ENCODE measurements at regions not wholly inside any gene's neighbourhood (a gene's known extent, or its start where the extent isn't known, plus 50 kb on each side); places are given as distances from the start of the nearest gene placed in this dataset.
"Not testable (repeated sequence)": the region's sequence is repeated elsewhere in the genome, so short reads cannot be mapped to it uniquely, and the experiment has no call there.

- no peak for DNase-seq (ENCODE audit: low read depth in 1 of 2, low spot score in 1 of 2)
- TF ChIP-seq POLR2AphosphoS5 (IDR thresholded peaks at IDR 0.05; ENCODE audit: low read depth) = no peak
- TF ChIP-seq CTCF (IDR thresholded peaks at IDR 0.05; ENCODE audit: insufficient read depth, low read length) = no peak
- TF ChIP-seq, protein P1, sequence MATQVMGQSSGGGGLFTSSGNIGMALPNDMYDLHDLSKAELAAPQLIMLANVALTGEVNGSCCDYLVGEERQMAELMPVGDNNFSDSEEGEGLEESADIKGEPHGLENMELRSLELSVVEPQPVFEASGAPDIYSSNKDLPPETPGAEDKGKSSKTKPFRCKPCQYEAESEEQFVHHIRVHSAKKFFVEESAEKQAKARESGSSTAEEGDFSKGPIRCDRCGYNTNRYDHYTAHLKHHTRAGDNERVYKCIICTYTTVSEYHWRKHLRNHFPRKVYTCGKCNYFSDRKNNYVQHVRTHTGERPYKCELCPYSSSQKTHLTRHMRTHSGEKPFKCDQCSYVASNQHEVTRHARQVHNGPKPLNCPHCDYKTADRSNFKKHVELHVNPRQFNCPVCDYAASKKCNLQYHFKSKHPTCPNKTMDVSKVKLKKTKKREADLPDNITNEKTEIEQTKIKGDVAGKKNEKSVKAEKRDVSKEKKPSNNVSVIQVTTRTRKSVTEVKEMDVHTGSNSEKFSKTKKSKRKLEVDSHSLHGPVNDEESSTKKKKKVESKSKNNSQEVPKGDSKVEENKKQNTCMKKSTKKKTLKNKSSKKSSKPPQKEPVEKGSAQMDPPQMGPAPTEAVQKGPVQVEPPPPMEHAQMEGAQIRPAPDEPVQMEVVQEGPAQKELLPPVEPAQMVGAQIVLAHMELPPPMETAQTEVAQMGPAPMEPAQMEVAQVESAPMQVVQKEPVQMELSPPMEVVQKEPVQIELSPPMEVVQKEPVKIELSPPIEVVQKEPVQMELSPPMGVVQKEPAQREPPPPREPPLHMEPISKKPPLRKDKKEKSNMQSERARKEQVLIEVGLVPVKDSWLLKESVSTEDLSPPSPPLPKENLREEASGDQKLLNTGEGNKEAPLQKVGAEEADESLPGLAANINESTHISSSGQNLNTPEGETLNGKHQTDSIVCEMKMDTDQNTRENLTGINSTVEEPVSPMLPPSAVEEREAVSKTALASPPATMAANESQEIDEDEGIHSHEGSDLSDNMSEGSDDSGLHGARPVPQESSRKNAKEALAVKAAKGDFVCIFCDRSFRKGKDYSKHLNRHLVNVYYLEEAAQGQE (IDR thresholded peaks at IDR 0.05; ENCODE audit: insufficient replicate concordance, low read depth) = no peak
- TF ChIP-seq SPI1 (IDR thresholded peaks at IDR 0.05; ENCODE audit: borderline replicate concordance, low read depth) = no peak
- TF ChIP-seq GABPA (IDR thresholded peaks at IDR 0.05; ENCODE audit: low read depth) = no peak
These were observed 221.8 kb downstream of the ASMT start for GRCh38 chrX:1836683-1837082.

DNA sequence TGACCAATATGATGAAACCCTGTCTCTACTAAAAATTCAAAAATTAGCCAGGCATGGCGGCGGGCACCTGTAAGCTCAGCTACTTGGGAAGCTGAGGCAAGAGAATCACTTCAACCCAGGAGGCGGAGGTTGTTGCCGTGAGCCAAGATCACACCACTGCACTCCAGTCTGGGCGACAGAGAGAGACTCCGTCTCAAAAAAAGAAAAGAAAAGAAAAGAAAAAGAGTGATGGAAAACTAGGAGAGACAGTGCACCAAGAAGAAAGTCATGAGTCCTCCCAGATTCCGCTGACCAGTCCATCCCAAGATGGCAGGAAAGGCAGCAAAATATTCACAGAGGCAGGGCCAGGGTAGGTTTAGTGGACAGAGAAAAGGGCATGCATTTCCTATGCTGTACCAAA lies 226.9 kb downstream of the ASMT start:
- Histone ChIP-seq H3K27ac (replicated peaks) (no peak overlapping the region), H3K27me3 (ENCODE audit: insufficient read depth, poor library complexity, severe bottlenecking) (no peaks in the 10 kb centered on the region), H3K4me3 (replicated peaks; ENCODE audit: insufficient read depth, low read length) (no peak overlapping the region)
- TF ChIP-seq SPI1 (IDR thresholded peaks at IDR 0.05; ENCODE audit: borderline replicate concordance, low read depth) (no peak), CTCF (IDR thresholded peaks at IDR 0.05; ENCODE audit: insufficient read depth, low read length) (no peak), GABPA (IDR thresholded peaks at IDR 0.05; ENCODE audit: low read depth) (no peak), POLR2AphosphoS5 (IDR thresholded peaks at IDR 0.05; ENCODE audit: low read depth) (no peak)
- TF ChIP-seq, protein P1 (IDR thresholded peaks at IDR 0.05; ENCODE audit: insufficient replicate concordance, low read depth) = no peak
- no peak for DNase-seq (ENCODE audit: low read depth in 1 of 2, low spot score in 1 of 2)

More at GRCh38 chrX:1836683-1837082, 221.8 kb downstream of the ASMT start:
- Histone ChIP-seq H3K27ac (replicated peaks) (no peak overlapping the region), H3K4me3 (replicated peaks; ENCODE audit: insufficient read depth, low read length) (no peak overlapping the region), H3K27me3 (ENCODE audit: insufficient read depth, poor library complexity, severe bottlenecking) (no peaks in the 10 kb centered on the region)

DNA sequence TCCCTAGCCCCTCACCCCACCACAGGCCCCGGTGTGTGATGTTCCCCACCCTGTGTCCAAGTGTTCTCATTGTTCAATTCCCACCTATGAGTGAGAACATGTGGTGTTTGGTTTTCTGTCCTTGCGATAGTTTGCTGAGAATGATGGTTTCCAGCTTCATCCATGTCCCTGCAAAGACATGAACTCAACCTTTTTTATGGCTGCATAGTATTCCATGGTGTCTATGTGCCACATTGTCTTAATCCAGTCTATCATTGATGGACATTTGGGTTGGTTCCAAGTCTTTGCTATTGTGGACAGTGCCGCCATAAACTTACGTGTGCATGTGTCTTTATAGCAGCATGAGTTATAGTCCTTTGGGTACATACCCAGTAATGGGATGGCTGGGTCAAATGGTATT lies 232.1 kb downstream of the ASMT start:
- DNase-seq (ENCODE audit: low read depth in 1 of 2, low spot score in 1 of 2); H3K4me3 ChIP-seq (replicated peaks; ENCODE audit: insufficient read depth, low read length); H3K27ac ChIP-seq (replicated peaks); H3K27me3 ChIP-seq (ENCODE audit: insufficient read depth, poor library complexity, severe bottlenecking): not testable (repeated sequence)

- DNase-seq (ENCODE audit: low read depth in 1 of 2, low spot score in 1 of 2); H3K4me3 ChIP-seq (replicated peaks; ENCODE audit: insufficient read depth, low read length); H3K27ac ChIP-seq (replicated peaks); H3K27me3 ChIP-seq (ENCODE audit: insufficient read depth, poor library complexity, severe bottlenecking): not testable (repeated sequence)
These were observed 232.9 kb downstream of the ASMT start for GRCh38 chrX:1847790-1848189.

DNA sequence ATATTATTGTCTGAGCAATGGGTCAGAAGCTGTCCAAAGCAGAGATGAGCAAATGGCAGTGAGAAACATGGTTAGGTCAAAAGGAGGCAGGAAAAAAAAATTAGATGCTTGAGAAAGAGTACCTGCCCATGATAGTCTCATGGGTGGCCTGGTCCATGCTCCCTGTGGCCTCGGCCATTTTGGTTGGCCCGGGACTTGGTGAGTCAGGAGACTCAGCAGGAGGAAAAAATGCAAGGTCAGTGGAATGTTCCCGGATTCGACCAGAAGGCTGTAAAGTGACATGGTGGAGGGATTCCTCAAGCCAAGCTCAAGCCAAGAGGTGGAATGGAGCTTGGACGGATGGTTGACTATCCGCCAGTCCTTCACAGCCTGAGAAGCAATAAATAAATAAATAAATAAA lies 236.7 kb downstream of the ASMT start:
- DNase-seq (ENCODE audit: low read depth in 1 of 2, low spot score in 1 of 2) = no peak
- no peak overlapping the region for H3K4me3 ChIP-seq (replicated peaks; ENCODE audit: insufficient read depth, low read length)
- H3K27ac ChIP-seq (replicated peaks) = no peak overlapping the region
- TF ChIP-seq SPI1 (IDR thresholded peaks at IDR 0.05; ENCODE audit: borderline replicate concordance, low read depth) (no peak), CTCF (IDR thresholded peaks at IDR 0.05; ENCODE audit: insufficient read depth, low read length) (no peak), POLR2AphosphoS5 (IDR thresholded peaks at IDR 0.05; ENCODE audit: low read depth) (no peak), GABPA (IDR thresholded peaks at IDR 0.05; ENCODE audit: low read depth) (no peak)
- TF ChIP-seq, protein P1 (IDR thresholded peaks at IDR 0.05; ENCODE audit: insufficient replicate concordance, low read depth) = no peak
- no peaks in the 10 kb centered on the region for H3K27me3 ChIP-seq (ENCODE audit: insufficient read depth, poor library complexity, severe bottlenecking)
